CD14-positive monocyte (primary cell): ENCODE measurements at regions not wholly inside any gene's neighbourhood (a gene's known extent, or its start where the extent isn't known, plus 50 kb on each side); places are given as distances from the start of the nearest gene placed in this dataset.

Source experiments
- DNase-seq, 3 donors: peaks; one replicate each; pipeline ENCODE4 v3.0.0-alpha.2; 2011 to 2022
- H2AFZ ChIP-seq: 2 replicates; pipeline ENCODE4 v1.6.0; 2012; ENCODE audit warnings: mild to moderate bottlenecking, low read depth, low read length, inconsistent platforms; ENCODE audit not compliant: insufficient read depth, poor library complexity, severe bottlenecking
- H3K27ac ChIP-seq, 2 donors: 1 replicate in 1 of 2; 2 replicates in 1 of 2; pipeline ENCODE4 v1.5.1; 2012 to 2013; ENCODE audit warnings: low read length in 2 of 2, control low read depth in 1 of 2, inconsistent platforms in 1 of 2, low read depth in 1 of 2, mild to moderate bottlenecking in 1 of 2
- H3K27me3 ChIP-seq, 2 donors: one replicate each; pipeline versions ENCODE4 v1.6.0 to v1.6.1; 2011 to 2013; ENCODE audit warnings: low read length in 2 of 2; ENCODE audit not compliant: control insufficient read depth in 2 of 2, insufficient read depth in 2 of 2
- H3K36me3 ChIP-seq, 2 donors: replicated peaks in 1 of 2; 1 replicate in 1 of 2; 2 replicates in 1 of 2; pipeline versions ENCODE4 v1.5.1 to v1.6.1; 2012 to 2013; ENCODE audit warnings: low read length in 2 of 2, control low read depth in 1 of 2, inconsistent platforms in 1 of 2, mild to moderate bottlenecking in 1 of 2; ENCODE audit not compliant: insufficient read depth in 2 of 2, control insufficient read depth in 1 of 2
- H3K4me1 ChIP-seq, 2 donors: 1 replicate in 1 of 2; 2 replicates in 1 of 2; pipeline versions ENCODE4 v1.5.1 to v1.6.1; 2012 to 2013; ENCODE audit warnings: low read length in 2 of 2, control low read depth in 1 of 2, inconsistent platforms in 1 of 2, mild to moderate bottlenecking in 1 of 2, moderate library complexity in 1 of 2; ENCODE audit not compliant: insufficient read depth in 2 of 2, control insufficient read depth in 1 of 2
- H3K4me2 ChIP-seq: replicated peaks from 2 replicates; pipeline ENCODE3; 2012; ENCODE audit warnings: low read length, moderate library complexity, mild to moderate bottlenecking; ENCODE audit not compliant: poor library complexity, severe bottlenecking; ENCODE audit errors: extremely low read depth
- H3K4me3 ChIP-seq, 3 experiments: fragments of 200-600 bp in 1 of 3; sonication (generic) in 1 of 3; replicated peaks in 1 of 3; 1 replicate in 2 of 3; 2 replicates in 1 of 3; pipeline ENCODE4 v1.5.1; 2011 to 2013; ENCODE audit warnings: low read length in 3 of 3, mild to moderate bottlenecking in 3 of 3, control low read depth in 2 of 3, low read depth in 2 of 3, inconsistent platforms in 1 of 3, moderate library complexity in 1 of 3
- H3K79me2 ChIP-seq: 2 replicates; pipeline ENCODE4 v1.6.0; 2012; ENCODE audit warnings: mild to moderate bottlenecking, control low read depth, inconsistent platforms, low read length, moderate library complexity; ENCODE audit not compliant: insufficient read depth
- H3K9ac ChIP-seq: 2 replicates; pipeline ENCODE4 v1.6.0; 2017; ENCODE audit warnings: low read length, mild to moderate bottlenecking; ENCODE audit not compliant: insufficient read depth, poor library complexity, severe bottlenecking
- H3K9me3 ChIP-seq, 2 donors: replicated peaks in 1 of 2; 1 replicate in 1 of 2; 2 replicates in 1 of 2; pipeline versions ENCODE4 v1.5.1 to v1.6.1; 2012 to 2013; ENCODE audit warnings: low read length in 2 of 2, control low read depth in 1 of 2; ENCODE audit not compliant: control insufficient read depth in 1 of 2, insufficient read depth in 1 of 2
- H4K20me1 ChIP-seq: 2 replicates; pipeline ENCODE4 v1.6.0; 2012; ENCODE audit warnings: mild to moderate bottlenecking, low read length, control low read depth, moderate library complexity; ENCODE audit not compliant: insufficient read depth
- H3K27ac Mint-ChIP-seq, 7 donors: one replicate each; pipeline ENCODE4 v1.8.0; 2020; ENCODE audit warnings: mild to moderate bottlenecking in 7 of 7, mixed read lengths in 7 of 7, moderate library complexity in 6 of 7, inconsistent platforms in 2 of 7
- H3K27me3 Mint-ChIP-seq, 3 donors: one replicate each; pipeline ENCODE4 v1.8.0; 2021 to 2022; ENCODE audit warnings: low read depth in 3 of 3, mild to moderate bottlenecking in 3 of 3, mixed read lengths in 3 of 3, moderate library complexity in 3 of 3, inconsistent platforms in 1 of 3
- H3K36me3 Mint-ChIP-seq, 2 donors: one replicate each; pipeline ENCODE4 v1.8.0; 2020; ENCODE audit warnings: mixed read lengths in 2 of 2, inconsistent platforms in 1 of 2, mild to moderate bottlenecking in 1 of 2
- H3K4me1 Mint-ChIP-seq: one replicate; pipeline ENCODE4 v1.8.0; 2020; ENCODE audit warnings: mild to moderate bottlenecking, mixed read lengths
- H3K4me3 Mint-ChIP-seq, 2 donors: one replicate each; pipeline ENCODE4 v1.8.0; 2020; ENCODE audit warnings: mild to moderate bottlenecking in 2 of 2, mixed read lengths in 2 of 2, moderate library complexity in 1 of 2
- H3K9me3 Mint-ChIP-seq, 7 donors: one replicate each; pipeline ENCODE4 v1.8.0; 2020 to 2022; ENCODE audit warnings: mixed read lengths in 7 of 7, mild to moderate bottlenecking in 6 of 7, moderate library complexity in 6 of 7, inconsistent platforms in 2 of 7
- WGBS: methylation state at CpG from one replicate; pipeline ENCODE4 v1.1.5; 2013; ENCODE audit warnings: missing lambda C conversion rate; ENCODE audit not compliant: insufficient coverage; 5-methylcytosine and 5-hydroxymethylcytosine counted together
- intact Hi-C, 2 donors: fragments of 100-400 bp; cut with micrococcal nuclease; formaldehyde crosslinking; loops; one replicate each; pipeline versions ENCODE4 v1.15.0 to v1.15.1; 2023
- TF ChIP-seq, protein P1 (sequence below): fragments of 200-600 bp; IDR thresholded peaks from one replicate; pipeline ENCODE4 v1.8.0; 2022; ENCODE audit warnings: antibody characterized with exemption, mild to moderate bottlenecking

DNA sequence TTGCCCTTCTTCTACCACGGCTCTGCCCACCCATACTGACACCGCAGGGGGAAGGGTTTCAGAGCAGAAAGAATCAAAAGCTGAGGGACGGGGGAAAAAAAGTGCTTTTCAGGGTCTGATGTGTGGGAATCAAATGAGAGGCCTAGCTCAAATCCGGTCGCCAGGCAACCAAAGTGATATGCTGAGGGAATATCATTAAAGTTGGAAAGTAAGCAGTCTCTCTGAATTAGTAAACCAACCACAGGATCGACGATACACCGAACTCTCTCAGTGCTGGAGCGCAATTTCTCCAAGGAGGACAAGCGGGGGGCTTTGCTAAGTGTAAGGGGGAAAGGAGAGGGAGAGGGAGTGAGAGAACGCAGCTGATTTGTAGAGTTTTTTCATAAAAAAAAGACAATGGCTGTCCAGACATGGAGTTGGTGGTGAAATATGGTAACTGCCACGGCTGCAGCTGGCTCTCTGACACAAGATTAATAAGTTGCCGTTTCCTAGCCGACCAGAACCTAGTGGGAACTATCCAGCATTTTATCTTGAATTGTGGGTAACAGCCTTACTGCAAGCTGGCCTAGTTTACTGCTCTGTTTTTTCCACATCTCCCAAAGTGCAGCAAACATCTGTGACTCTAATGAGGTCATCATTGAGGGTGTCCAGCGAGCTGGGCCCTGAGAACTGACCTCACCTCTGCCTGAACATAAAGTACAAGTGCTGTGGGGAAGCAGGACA, 530.2 kb downstream of the SOX2 start:
- Histone ChIP-seq H3K9ac (no peak overlapping the region), H3K36me3 (no peaks in the 10 kb centered on the region), H2AFZ (no peak overlapping the region), H4K20me1 (no peaks in the 10 kb centered on the region), H3K27ac (no peak overlapping the region), H3K4me1 (no peaks in the 10 kb centered on the region), H3K4me3 (no peak overlapping the region), H3K9me3 (no peaks in the 10 kb centered on the region), H3K27me3 (no peaks in the 10 kb centered on the region), H3K4me2 (no peak overlapping the region), H3K79me2 (no peaks in the 10 kb centered on the region)
- intact Hi-C loops = no loop called here
- no peak overlapping the region for H3K27ac Mint-ChIP-seq
- H3K36me3 Mint-ChIP-seq = no peaks in the 10 kb centered on the region
- WGBS = 36% methylated on average over 7 of the region's 15 CpGs
- no peak overlapping the region for H3K4me3 Mint-ChIP-seq
- H3K9me3 Mint-ChIP-seq = peaks cover 0 to 4% (median 0%) of the 10 kb centered on the region in 7 donors
- peaks cover 4% of the 10 kb centered on the region for H3K4me1 Mint-ChIP-seq
- DNase-seq = no peak
- TF ChIP-seq, protein P1, sequence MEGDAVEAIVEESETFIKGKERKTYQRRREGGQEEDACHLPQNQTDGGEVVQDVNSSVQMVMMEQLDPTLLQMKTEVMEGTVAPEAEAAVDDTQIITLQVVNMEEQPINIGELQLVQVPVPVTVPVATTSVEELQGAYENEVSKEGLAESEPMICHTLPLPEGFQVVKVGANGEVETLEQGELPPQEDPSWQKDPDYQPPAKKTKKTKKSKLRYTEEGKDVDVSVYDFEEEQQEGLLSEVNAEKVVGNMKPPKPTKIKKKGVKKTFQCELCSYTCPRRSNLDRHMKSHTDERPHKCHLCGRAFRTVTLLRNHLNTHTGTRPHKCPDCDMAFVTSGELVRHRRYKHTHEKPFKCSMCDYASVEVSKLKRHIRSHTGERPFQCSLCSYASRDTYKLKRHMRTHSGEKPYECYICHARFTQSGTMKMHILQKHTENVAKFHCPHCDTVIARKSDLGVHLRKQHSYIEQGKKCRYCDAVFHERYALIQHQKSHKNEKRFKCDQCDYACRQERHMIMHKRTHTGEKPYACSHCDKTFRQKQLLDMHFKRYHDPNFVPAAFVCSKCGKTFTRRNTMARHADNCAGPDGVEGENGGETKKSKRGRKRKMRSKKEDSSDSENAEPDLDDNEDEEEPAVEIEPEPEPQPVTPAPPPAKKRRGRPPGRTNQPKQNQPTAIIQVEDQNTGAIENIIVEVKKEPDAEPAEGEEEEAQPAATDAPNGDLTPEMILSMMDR = no peak
- peaks cover 0 to 3% (median 0%) of the 10 kb centered on the region in 3 donors for H3K27me3 Mint-ChIP-seq

DNA sequence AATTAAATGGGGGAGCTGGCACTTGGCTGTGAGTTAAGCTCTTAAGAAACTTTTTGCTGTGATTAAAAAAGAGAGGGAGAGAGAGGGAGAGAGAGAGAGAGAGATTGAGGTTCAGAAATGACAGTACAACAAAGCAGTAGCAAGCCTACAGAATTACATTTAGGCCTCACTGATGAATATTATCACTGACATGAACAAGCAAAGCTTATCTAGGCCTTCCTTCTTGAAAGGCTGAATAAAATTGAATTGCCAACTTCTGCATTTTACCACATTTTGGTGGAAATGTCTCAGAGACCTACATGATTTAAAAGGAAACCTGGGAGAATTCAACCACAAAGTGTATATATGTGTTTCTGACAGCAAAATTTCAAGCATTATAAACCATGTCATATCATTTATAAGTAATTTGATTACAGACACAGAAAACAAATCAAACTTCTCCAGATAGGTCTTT, 530.8 kb downstream of the SOX2 start:
- H2AFZ ChIP-seq = no peak overlapping the region
- no peak for DNase-seq
- H3K4me2 ChIP-seq = no peak overlapping the region

More for the DNA sequence above, 530.8 kb downstream of the SOX2 start:
- no peaks in the 10 kb centered on the region for H3K27me3 ChIP-seq
- TF ChIP-seq, protein P1 = no peak
- H3K36me3 ChIP-seq = no peaks in the 10 kb centered on the region
- Mint-ChIP-seq H3K4me1 (peaks cover 7% of the 10 kb centered on the region), H3K36me3 (no peaks in the 10 kb centered on the region), H3K9me3 (peaks cover 0 to 6% (median 0%) of the 10 kb centered on the region in 7 donors), H3K27me3 (peaks cover 0 to 3% (median 0%) of the 10 kb centered on the region in 3 donors), H3K4me3 (no peak overlapping the region), H3K27ac (no peak overlapping the region)
- no peaks in the 10 kb centered on the region for H3K4me1 ChIP-seq
- H4K20me1 ChIP-seq = no peaks in the 10 kb centered on the region
- no peak overlapping the region for H3K4me3 ChIP-seq
- H3K27ac ChIP-seq = no peak overlapping the region
- no peaks in the 10 kb centered on the region for H3K9me3 ChIP-seq
- intact Hi-C loops = no loop called here
- no peaks in the 10 kb centered on the region for H3K79me2 ChIP-seq
- H3K9ac ChIP-seq = no peak overlapping the region
